Panc1 (cell line): ENCODE measurements at regions not wholly inside any gene's neighbourhood (a gene's known extent, or its start where the extent isn't known, plus 50 kb on each side); places are given as distances from the start of the nearest gene placed in this dataset.

Experiments
- ATAC-seq: fragments of 200-7000 bp; cut with Tn5 transposase; 2 replicates; pipeline ENCODE4 v1.9.1; 2020; ENCODE audit warnings: mild to moderate bottlenecking, moderate library complexity
- BruUV-seq: library from RNA; stranded (reverse); fragments of 400-500 nt; replicated peaks from 2 replicates; lab custom pipeline; 2021; lab: Mats Ljungman, UMichigan
- CTCF ChIA-PET: fragments of 300-600 bp; sonication (Branson Sonifier 250); formaldehyde crosslinking; loops from one replicate; lab custom pipeline; 2022; ENCODE audit warnings: antibody characterized with exemption; lab: Charles Lee
- POLR2A ChIA-PET: fragments of 300-600 bp; sonication (Branson Sonifier 250); formaldehyde crosslinking; loops from one replicate; lab custom pipeline; 2022; ENCODE audit warnings: antibody characterized with exemption; lab: Charles Lee
- DNase-seq: peaks from one replicate; pipeline ENCODE4 v3.0.0-alpha.2; 2010; ENCODE audit warnings: low read depth, low spot score
- H3K27ac ChIP-seq: 2 replicates; pipeline ENCODE4 v1.5.1; 2011; ENCODE audit warnings: mild to moderate bottlenecking, low read length, inconsistent platforms
- H3K27me3 ChIP-seq: fragments of 200-500 bp; sonication (Bioruptor generic); 2 replicates; pipeline ENCODE4 v1.6.0; 2014; ENCODE audit warnings: low read length, inconsistent platforms; ENCODE audit not compliant: control insufficient read depth, insufficient read depth
- H3K36me3 ChIP-seq: fragments of 200-500 bp; sonication (Bioruptor generic); 2 replicates; pipeline ENCODE4 v1.5.1; 2014; ENCODE audit warnings: inconsistent platforms, mild to moderate bottlenecking, low read length, moderate library complexity; ENCODE audit not compliant: control insufficient read depth, insufficient read depth
- H3K4me1 ChIP-seq: 2 replicates; pipeline ENCODE4 v1.5.1; 2011; ENCODE audit warnings: inconsistent platforms, mild to moderate bottlenecking, low read length, moderate library complexity; ENCODE audit not compliant: control insufficient read depth, insufficient read depth
- H3K4me3 ChIP-seq, 2 experiments: 2 replicates each; pipeline ENCODE4 v1.5.1; 2011 to 2012; ENCODE audit warnings: low read depth in 2 of 2, low read length in 2 of 2, mild to moderate bottlenecking in 2 of 2, inconsistent platforms in 1 of 2, moderate library complexity in 1 of 2
- H3K9me3 ChIP-seq: fragments of 200-500 bp; sonication (Bioruptor generic); 2 replicates; pipeline ENCODE4 v1.5.1; 2014; ENCODE audit warnings: low read depth, mild to moderate bottlenecking, inconsistent platforms, low read length, moderate library complexity; ENCODE audit not compliant: control insufficient read depth, insufficient read depth
- CTCF ChIP-seq: fragments of 450-650 bp; IDR thresholded peaks from 2 replicates; pipeline ENCODE4 v1.5.1; 2017; ENCODE audit warnings: mild to moderate bottlenecking
- POLR2AphosphoS5 ChIP-seq: IDR thresholded peaks from 2 replicates; pipeline ENCODE4 v1.6.1; 2012; ENCODE audit warnings: mild to moderate bottlenecking, low read depth, low read length, moderate library complexity
- REST ChIP-seq, 2 experiments: IDR thresholded peaks; 2 replicates each; pipeline ENCODE4 v1.6.1; 2011 to 2012; ENCODE audit warnings: low read depth in 2 of 2, control low read depth in 1 of 2, low read length in 1 of 2, mild to moderate bottlenecking in 1 of 2, moderate library complexity in 1 of 2; ENCODE audit not compliant: insufficient read depth in 1 of 2
- SIN3A ChIP-seq: IDR thresholded peaks from 2 replicates; pipeline ENCODE4 v1.6.1; 2012; ENCODE audit warnings: low read depth, mild to moderate bottlenecking, low read length, moderate library complexity, borderline replicate concordance; ENCODE audit not compliant: insufficient read depth
- TCF7L2 ChIP-seq: IDR thresholded peaks from 2 replicates; pipeline ENCODE4 v1.6.1; 2011; ENCODE audit warnings: mild to moderate bottlenecking, low read depth, low read length, inconsistent platforms
- in situ Hi-C: cut with HindIII; loops from 2 replicates; pipeline ENCODE4 v1.10.0; 2016; ENCODE audit warnings: low sequenced_read_pairs, low pct_unique_long_range_greater_than_20kb
- intact Hi-C: fragments of 100-400 bp; cut with micrococcal nuclease; formaldehyde crosslinking; loops from one replicate; pipeline ENCODE4 v1.10.0; 2022; ENCODE audit not compliant: unreplicated experiment

DNA sequence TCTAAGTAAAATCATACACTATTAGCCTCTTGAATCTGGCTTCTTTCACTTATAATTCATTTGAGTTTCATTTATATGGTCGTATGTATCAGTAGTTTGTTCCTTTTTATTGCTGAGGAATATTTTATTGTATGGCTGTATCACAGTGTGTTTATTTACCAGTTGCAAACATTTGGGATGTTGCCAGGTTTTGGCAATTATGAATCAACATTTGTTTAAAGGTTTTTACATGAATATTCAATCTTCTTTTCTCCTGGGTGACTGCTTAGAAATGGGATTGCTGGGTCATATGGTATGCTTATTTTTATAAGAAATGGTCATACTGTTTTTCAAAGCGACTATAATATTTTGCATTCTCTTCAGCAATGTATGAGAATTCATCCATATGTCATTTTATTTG, 107.9 kb downstream of the PMAIP1 start:
- CTCF ChIA-PET, result no interaction called here
- Histone ChIP-seq H3K9me3 (0 out of 2 replicates have a peak, but pooled peaks cover 2% of the 10 kb centered on the region), H3K36me3 (no peaks in the 10 kb centered on the region), H3K27me3 (no peaks in the 10 kb centered on the region), H3K4me3 (no peak overlapping the region), H3K4me1 (no peaks in the 10 kb centered on the region), H3K27ac (no peak overlapping the region)
- BruUV-seq, result no TSS peak
- intact Hi-C loops, result no loop called here
- in situ Hi-C loops, result no loop called here
- DNase-seq (no peak), ATAC-seq (no peak)
- TF ChIP-seq TCF7L2 (no peak), POLR2AphosphoS5 (no peak), CTCF (no peak), REST (IDR thresholded peaks at IDR 0.05; ENCODE audit: insufficient read depth in 1 of 2, low read depth in 2 of 2, low read length in 1 of 2) (no peak), SIN3A (no peak)
- POLR2A ChIA-PET, result no interaction called here

DNA sequence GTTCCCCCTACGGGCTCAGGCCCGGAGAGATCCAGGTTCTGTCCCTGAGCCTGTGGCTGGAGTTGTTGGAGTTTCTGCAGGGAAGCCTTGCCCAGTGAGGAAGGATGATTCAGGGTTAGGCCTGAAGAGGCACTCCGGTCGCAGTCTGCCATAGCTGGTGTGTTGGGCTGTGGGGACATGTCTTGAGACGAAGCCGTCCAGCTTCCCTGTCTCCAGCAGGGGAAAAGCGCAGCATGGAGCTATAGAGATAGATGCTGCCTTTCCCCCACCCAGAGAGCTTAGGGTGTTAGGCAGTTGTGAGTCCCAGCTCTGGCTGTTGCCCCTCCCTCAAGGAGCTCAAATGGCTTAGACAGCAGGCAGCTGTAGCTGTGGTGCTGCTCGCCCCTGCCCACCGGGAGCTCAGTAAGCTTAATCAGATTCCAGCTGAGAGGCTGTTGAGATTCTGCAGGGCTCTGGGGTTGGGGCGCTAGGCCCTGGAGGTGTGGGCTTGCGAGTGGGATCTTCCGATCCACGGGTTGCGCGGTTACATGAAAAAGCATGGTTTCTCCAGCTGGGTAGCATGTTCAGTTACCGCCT, 103.9 kb downstream of the PMAIP1 start:
- ChIA-PET POLR2A (no interaction called here), CTCF (no interaction called here)
- in situ Hi-C loops (no loop called here), intact Hi-C loops (no loop called here)
- ATAC-seq (no peak), DNase-seq (no peak)
- Histone ChIP-seq H3K27me3 (no peaks in the 10 kb centered on the region), H3K4me3 (no peak overlapping the region), H3K27ac (no peak overlapping the region), H3K4me1 (no peaks in the 10 kb centered on the region), H3K36me3 (no peaks in the 10 kb centered on the region), H3K9me3 (no peaks in the 10 kb centered on the region)
- TF ChIP-seq TCF7L2, result no peak
- TF ChIP-seq POLR2AphosphoS5, result no peak
- no peak for TF ChIP-seq REST (IDR thresholded peaks at IDR 0.05; ENCODE audit: insufficient read depth in 1 of 2, low read depth in 2 of 2, low read length in 1 of 2)
- no peak for TF ChIP-seq CTCF
- BruUV-seq, result no TSS peak
